22Rv1 (cell line): ENCODE measurements at regions not wholly inside any gene's neighbourhood (a gene's known extent, or its start where the extent isn't known, plus 50 kb on each side); places are given as distances from the start of the nearest gene placed in this dataset.

ENCODE experiments used
- CTCF ChIP-seq: fragments of 450-650 bp; IDR thresholded peaks from 2 replicates; pipeline ENCODE4 v1.5.1; 2017; ENCODE audit warnings: mild to moderate bottlenecking
- ZFX ChIP-seq: fragments of 450-650 bp; IDR thresholded peaks from 2 replicates; pipeline ENCODE4 v1.6.1; 2017; ENCODE audit warnings: antibody characterized with exemption, borderline replicate concordance

GRCh38 chr7:155224116-155224811 lies 73.4 kb upstream of the INSIG1 start:
- TF ChIP-seq CTCF (no peak), ZFX (no peak)
